Esophagus muscularis mucosa (tissue), 4 donors: ENCODE measurements at regions not wholly inside any gene's neighbourhood (a gene's known extent, or its start where the extent isn't known, plus 50 kb on each side); places are given as distances from the start of the nearest gene placed in this dataset.

Experiments used
- DNase-seq: peaks from one replicate; pipeline ENCODE4 v3.0.0-alpha.2; 2017; ENCODE audit errors: extremely low spot score
- H3K27ac ChIP-seq, 4 donors: fragments of 200-600 bp; sonication (generic); replicated peaks in 1 of 4; 1 replicate in 3 of 4; 2 replicates in 1 of 4; pipeline ENCODE4 v1.5.1; 2016 to 2019; ENCODE audit warnings: mild to moderate bottlenecking in 1 of 4
- H3K27me3 ChIP-seq, 4 donors: fragments of 200-600 bp; sonication (generic); one replicate each; pipeline versions ENCODE4 v1.5.1 to v1.6.0; 2016 to 2019
- H3K36me3 ChIP-seq, 4 donors: fragments of 200-600 bp; sonication (generic); one replicate each; pipeline ENCODE4 v1.5.1; 2016 to 2019
- H3K4me1 ChIP-seq, 4 donors: fragments of 200-600 bp; sonication (generic); one replicate each; pipeline ENCODE4 v1.5.1; 2016 to 2019
- H3K4me3 ChIP-seq, 4 donors: fragments of 200-600 bp; sonication (generic); 1 replicate in 2 of 4; 2 replicates in 2 of 4; pipeline ENCODE4 v1.5.1; 2016 to 2019; ENCODE audit warnings: mild to moderate bottlenecking in 4 of 4, moderate library complexity in 1 of 4
- H3K9me3 ChIP-seq, 4 donors: fragments of 200-600 bp; sonication (generic); 1 replicate in 3 of 4; 2 replicates in 1 of 4; pipeline ENCODE4 v1.5.1; 2016 to 2019
- EP300 ChIP-seq: sonication (generic); formaldehyde crosslinking; IDR thresholded peaks from one replicate; pipeline ENCODE4 v1.6.1; 2017; ENCODE audit warnings: antibody characterized with exemption
- POLR2A ChIP-seq: fragments of 450-650 bp; IDR thresholded peaks from one replicate; pipeline ENCODE4 v1.6.1; 2017; ENCODE audit warnings: antibody characterized with exemption, moderate library complexity, mild to moderate bottlenecking, low read depth
- POLR2AphosphoS5 ChIP-seq, 2 donors: sonication (generic); formaldehyde crosslinking; IDR thresholded peaks; one replicate each; pipeline ENCODE4 v1.6.1; 2017; ENCODE audit warnings: antibody characterized with exemption in 2 of 2
- WGBS: methylation state at CpG from one replicate; pipeline ENCODE4 v1.1.5; 2018; 5-methylcytosine and 5-hydroxymethylcytosine counted together
- intact Hi-C: fragments of 100-400 bp; cut with DNase I; formaldehyde crosslinking; loops from one replicate; pipeline ENCODE4 v1.15.1; 2023
- TF ChIP-seq, protein P1 (sequence below), 3 experiments: fragments of 200-600 bp in 2 of 3; fragments of 450-650 bp in 1 of 3; sonication (generic) in 2 of 3; IDR thresholded peaks; one replicate each; pipeline ENCODE4 v1.5.1; 2017 to 2019; ENCODE audit warnings: antibody characterized with exemption in 3 of 3, mild to moderate bottlenecking in 2 of 3, moderate library complexity in 1 of 3

GRCh38 chrX:45584717-45585116, 384.0 kb upstream of the DIPK2B start:
- no peak for TF ChIP-seq EP300
- no peak for TF ChIP-seq POLR2A
- TF ChIP-seq, protein P1, sequence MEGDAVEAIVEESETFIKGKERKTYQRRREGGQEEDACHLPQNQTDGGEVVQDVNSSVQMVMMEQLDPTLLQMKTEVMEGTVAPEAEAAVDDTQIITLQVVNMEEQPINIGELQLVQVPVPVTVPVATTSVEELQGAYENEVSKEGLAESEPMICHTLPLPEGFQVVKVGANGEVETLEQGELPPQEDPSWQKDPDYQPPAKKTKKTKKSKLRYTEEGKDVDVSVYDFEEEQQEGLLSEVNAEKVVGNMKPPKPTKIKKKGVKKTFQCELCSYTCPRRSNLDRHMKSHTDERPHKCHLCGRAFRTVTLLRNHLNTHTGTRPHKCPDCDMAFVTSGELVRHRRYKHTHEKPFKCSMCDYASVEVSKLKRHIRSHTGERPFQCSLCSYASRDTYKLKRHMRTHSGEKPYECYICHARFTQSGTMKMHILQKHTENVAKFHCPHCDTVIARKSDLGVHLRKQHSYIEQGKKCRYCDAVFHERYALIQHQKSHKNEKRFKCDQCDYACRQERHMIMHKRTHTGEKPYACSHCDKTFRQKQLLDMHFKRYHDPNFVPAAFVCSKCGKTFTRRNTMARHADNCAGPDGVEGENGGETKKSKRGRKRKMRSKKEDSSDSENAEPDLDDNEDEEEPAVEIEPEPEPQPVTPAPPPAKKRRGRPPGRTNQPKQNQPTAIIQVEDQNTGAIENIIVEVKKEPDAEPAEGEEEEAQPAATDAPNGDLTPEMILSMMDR (IDR thresholded peaks at IDR 0.05): no peak
- no peak for TF ChIP-seq POLR2AphosphoS5 (IDR thresholded peaks at IDR 0.05)
- H3K4me3 ChIP-seq: no peak overlapping the region
- no peaks in the 10 kb centered on the region for H3K4me1 ChIP-seq
- no peak for DNase-seq
- H3K27me3 ChIP-seq: no peaks in the 10 kb centered on the region
- H3K36me3 ChIP-seq: no peaks in the 10 kb centered on the region
- peaks cover 0 to 33% (median 3%) of the 10 kb centered on the region in 4 donors for H3K9me3 ChIP-seq
- intact Hi-C loops: no loop called here
- H3K27ac ChIP-seq: no peak overlapping the region
- WGBS: 62% methylated on average over 2 of the region's 2 CpGs

GRCh38 chrX:45577361-45577760, 376.7 kb upstream of the DIPK2B start:
- intact Hi-C loops: no loop called here
- H3K4me3 ChIP-seq: no peak overlapping the region
- no peaks in the 10 kb centered on the region for H3K4me1 ChIP-seq
- H3K9me3 ChIP-seq: peaks cover 0 to 27% (median 3%) of the 10 kb centered on the region in 4 donors
- DNase-seq: no peak
- no peak overlapping the region for H3K27ac ChIP-seq
- TF ChIP-seq, protein P1 (IDR thresholded peaks at IDR 0.05): no peak
- TF ChIP-seq EP300 (no peak), POLR2A (no peak), POLR2AphosphoS5 (IDR thresholded peaks at IDR 0.05) (no peak)
- no CpG with 5 or more reads among the region's 1 CpG for WGBS
- no peaks in the 10 kb centered on the region for H3K27me3 ChIP-seq
- H3K36me3 ChIP-seq: no peaks in the 10 kb centered on the region

- no peaks in the 10 kb centered on the region for H3K4me1 ChIP-seq
- no peaks in the 10 kb centered on the region for H3K9me3 ChIP-seq
- no peaks in the 10 kb centered on the region for H3K36me3 ChIP-seq
- 75% methylated on average over 4 of the region's 4 CpGs for WGBS
- intact Hi-C loops: no loop called here
- TF ChIP-seq POLR2A (no peak), EP300 (no peak), POLR2AphosphoS5 (IDR thresholded peaks at IDR 0.05) (no peak)
- TF ChIP-seq, protein P1 (IDR thresholded peaks at IDR 0.05): no peak
- H3K4me3 ChIP-seq: no peak overlapping the region
- DNase-seq: no peak
- no peak overlapping the region for H3K27ac ChIP-seq
- no peaks in the 10 kb centered on the region for H3K27me3 ChIP-seq
Measured at GRCh38 chrX:45571453-45571852, 370.8 kb upstream of the DIPK2B start.

DNA sequence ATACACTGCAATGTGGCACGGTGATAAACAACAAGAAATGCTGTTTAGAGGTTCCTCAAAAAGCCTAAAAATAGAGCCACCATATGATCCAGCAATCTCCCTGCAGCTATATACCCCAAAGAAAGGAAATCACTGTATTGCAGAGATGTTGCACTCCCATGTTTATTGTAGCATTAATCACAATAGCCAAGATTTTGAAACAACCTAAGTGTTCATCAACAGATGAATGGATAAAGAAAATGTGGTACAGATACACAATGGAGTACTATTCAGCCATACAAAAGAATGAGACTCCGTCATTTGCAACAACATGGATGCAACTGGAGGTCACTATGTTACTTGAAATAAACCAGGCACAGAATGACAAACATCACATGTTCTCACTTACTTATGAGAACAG, 365.8 kb upstream of the DIPK2B start:
- Histone ChIP-seq H3K27ac (no peak overlapping the region), H3K9me3 (no peaks in the 10 kb centered on the region), H3K4me1 (no peaks in the 10 kb centered on the region), H3K27me3 (no peaks in the 10 kb centered on the region), H3K36me3 (no peaks in the 10 kb centered on the region), H3K4me3 (no peak overlapping the region)
- 74% methylated on average over 2 of the region's 2 CpGs for WGBS
- TF ChIP-seq POLR2AphosphoS5 (IDR thresholded peaks at IDR 0.05): no peak
- no peak for TF ChIP-seq EP300
- no peak for TF ChIP-seq POLR2A
- TF ChIP-seq, protein P1 (IDR thresholded peaks at IDR 0.05): no peak
- intact Hi-C loops: no loop called here
- DNase-seq: no peak

- Histone ChIP-seq H3K9me3 (no peaks in the 10 kb centered on the region), H3K27me3 (no peaks in the 10 kb centered on the region), H3K36me3 (no peaks in the 10 kb centered on the region), H3K4me3 (no peak overlapping the region), H3K4me1 (no peaks in the 10 kb centered on the region), H3K27ac (no peak overlapping the region)
- 39% methylated on average over 2 of the region's 2 CpGs for WGBS
- TF ChIP-seq POLR2AphosphoS5 (IDR thresholded peaks at IDR 0.05) (no peak), POLR2A (no peak), EP300 (no peak)
- TF ChIP-seq, protein P1 (IDR thresholded peaks at IDR 0.05): no peak
- no peak for DNase-seq
- intact Hi-C loops: no loop called here
Measured at GRCh38 chrX:45557387-45557786, 356.7 kb upstream of the DIPK2B start.
